WTC11 (cell line): ENCODE measurements at regions not wholly inside any gene's neighbourhood (a gene's known extent, or its start where the extent isn't known, plus 50 kb on each side); places are given as distances from the start of the nearest gene placed in this dataset.

Experiments
- ELF4 ChIP-seq: sonication (generic); formaldehyde crosslinking; IDR thresholded peaks from 2 replicates; pipeline ENCODE4 v1.8.1; 2022; ENCODE audit warnings: low read depth, mild to moderate bottlenecking, moderate library complexity, missing genetic modification reagents
- ETV6 ChIP-seq: sonication (generic); formaldehyde crosslinking; IDR thresholded peaks from 2 replicates; pipeline ENCODE4 v1.8.1; 2022; ENCODE audit warnings: mild to moderate bottlenecking, missing genetic modification reagents
- GABPB1 ChIP-seq: sonication (generic); formaldehyde crosslinking; IDR thresholded peaks from 2 replicates; pipeline ENCODE4 v1.8.1; 2023; ENCODE audit warnings: mild to moderate bottlenecking, missing genetic modification reagents
- KAT7 ChIP-seq: sonication (generic); formaldehyde crosslinking; IDR thresholded peaks from 2 replicates; pipeline ENCODE4 v1.8.1; 2023; ENCODE audit warnings: missing genetic modification reagents, mild to moderate bottlenecking, borderline replicate concordance
- NR3C1 ChIP-seq: sonication (generic); formaldehyde crosslinking; conservative IDR thresholded peaks from 2 replicates; pipeline ENCODE4 v1.8.1; 2023; ENCODE audit warnings: low read depth, mild to moderate bottlenecking, missing genetic modification reagents
- TEAD1 ChIP-seq: sonication (generic); formaldehyde crosslinking; IDR thresholded peaks from 2 replicates; pipeline ENCODE4 v1.8.0; 2022; ENCODE audit warnings: mild to moderate bottlenecking, missing genetic modification reagents
- TF ChIP-seq, protein P1 (sequence below): sonication (generic); formaldehyde crosslinking; IDR thresholded peaks from 2 replicates; pipeline ENCODE4 v1.8.1; 2023; ENCODE audit warnings: mild to moderate bottlenecking, missing genetic modification reagents, moderate library complexity
- TF ChIP-seq, protein P2 (sequence below): fragments of 200-600 bp; IDR thresholded peaks from 2 replicates; pipeline ENCODE4 v1.8.0; 2022; ENCODE audit warnings: antibody characterized with exemption
- TF ChIP-seq, protein P3 (sequence below): sonication (generic); formaldehyde crosslinking; IDR thresholded peaks from 2 replicates; pipeline ENCODE4 v1.8.0; 2022; ENCODE audit warnings: mild to moderate bottlenecking, missing genetic modification reagents
- TF ChIP-seq, protein P4 (sequence below): sonication (generic); formaldehyde crosslinking; IDR thresholded peaks from 2 replicates; pipeline ENCODE4 v1.8.1; 2022; ENCODE audit warnings: low read depth, missing genetic modification reagents, borderline replicate concordance
- TF ChIP-seq, protein P5 (sequence below): sonication (generic); formaldehyde crosslinking; IDR thresholded peaks from 2 replicates; pipeline ENCODE4 v1.8.1; 2023; ENCODE audit warnings: mild to moderate bottlenecking, missing genetic modification reagents, borderline replicate concordance
- TF ChIP-seq, protein P6 (sequence below): sonication (generic); formaldehyde crosslinking; IDR thresholded peaks from 2 replicates; pipeline ENCODE4 v1.8.1; 2022; ENCODE audit warnings: mild to moderate bottlenecking, moderate library complexity, missing genetic modification reagents
- TF ChIP-seq, protein P7 (sequence below): sonication (generic); formaldehyde crosslinking; IDR thresholded peaks from 2 replicates; pipeline ENCODE4 v1.8.0; 2022; ENCODE audit warnings: mild to moderate bottlenecking, missing genetic modification reagents
- TF ChIP-seq, protein P8 (sequence below): sonication (generic); formaldehyde crosslinking; IDR thresholded peaks from 2 replicates; pipeline ENCODE4 v1.8.0; 2022; ENCODE audit warnings: missing genetic modification reagents

DNA sequence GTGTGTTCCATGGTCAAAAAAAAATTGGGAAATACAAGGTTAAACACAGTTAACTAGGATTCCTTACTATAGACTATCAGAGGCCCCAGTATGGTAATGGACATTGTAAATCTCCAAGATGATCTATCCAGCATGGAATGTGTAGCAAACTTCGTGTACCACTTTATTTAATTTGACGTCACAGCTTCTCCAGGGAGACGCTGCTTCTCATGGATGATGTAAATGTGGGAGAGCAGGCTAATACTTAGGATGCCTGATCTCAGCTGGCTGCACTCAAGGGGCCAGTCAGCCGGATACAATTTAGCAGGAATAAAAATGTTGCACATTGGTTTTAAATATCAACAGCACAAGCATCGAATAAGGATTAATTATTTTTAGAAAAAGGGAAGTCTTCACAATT, 111.7 kb upstream of the HPF1 start:
- TF ChIP-seq, protein P1, sequence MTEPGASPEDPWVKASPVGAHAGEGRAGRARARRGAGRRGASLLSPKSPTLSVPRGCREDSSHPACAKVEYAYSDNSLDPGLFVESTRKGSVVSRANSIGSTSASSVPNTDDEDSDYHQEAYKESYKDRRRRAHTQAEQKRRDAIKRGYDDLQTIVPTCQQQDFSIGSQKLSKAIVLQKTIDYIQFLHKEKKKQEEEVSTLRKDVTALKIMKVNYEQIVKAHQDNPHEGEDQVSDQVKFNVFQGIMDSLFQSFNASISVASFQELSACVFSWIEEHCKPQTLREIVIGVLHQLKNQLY (CRISPR knock-in tag), result no peak
- no peak for TF ChIP-seq TEAD1 (CRISPR knock-in tag)
- TF ChIP-seq, protein P2, sequence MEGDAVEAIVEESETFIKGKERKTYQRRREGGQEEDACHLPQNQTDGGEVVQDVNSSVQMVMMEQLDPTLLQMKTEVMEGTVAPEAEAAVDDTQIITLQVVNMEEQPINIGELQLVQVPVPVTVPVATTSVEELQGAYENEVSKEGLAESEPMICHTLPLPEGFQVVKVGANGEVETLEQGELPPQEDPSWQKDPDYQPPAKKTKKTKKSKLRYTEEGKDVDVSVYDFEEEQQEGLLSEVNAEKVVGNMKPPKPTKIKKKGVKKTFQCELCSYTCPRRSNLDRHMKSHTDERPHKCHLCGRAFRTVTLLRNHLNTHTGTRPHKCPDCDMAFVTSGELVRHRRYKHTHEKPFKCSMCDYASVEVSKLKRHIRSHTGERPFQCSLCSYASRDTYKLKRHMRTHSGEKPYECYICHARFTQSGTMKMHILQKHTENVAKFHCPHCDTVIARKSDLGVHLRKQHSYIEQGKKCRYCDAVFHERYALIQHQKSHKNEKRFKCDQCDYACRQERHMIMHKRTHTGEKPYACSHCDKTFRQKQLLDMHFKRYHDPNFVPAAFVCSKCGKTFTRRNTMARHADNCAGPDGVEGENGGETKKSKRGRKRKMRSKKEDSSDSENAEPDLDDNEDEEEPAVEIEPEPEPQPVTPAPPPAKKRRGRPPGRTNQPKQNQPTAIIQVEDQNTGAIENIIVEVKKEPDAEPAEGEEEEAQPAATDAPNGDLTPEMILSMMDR, result no peak
- TF ChIP-seq ELF4 (CRISPR knock-in tag), result no peak
- TF ChIP-seq NR3C1 (CRISPR knock-in tag), result no peak
- no peak for TF ChIP-seq KAT7 (CRISPR knock-in tag)
- TF ChIP-seq, protein P3, sequence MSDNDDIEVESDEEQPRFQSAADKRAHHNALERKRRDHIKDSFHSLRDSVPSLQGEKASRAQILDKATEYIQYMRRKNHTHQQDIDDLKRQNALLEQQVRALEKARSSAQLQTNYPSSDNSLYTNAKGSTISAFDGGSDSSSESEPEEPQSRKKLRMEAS (CRISPR knock-in tag), result no peak
- TF ChIP-seq, protein P4, sequence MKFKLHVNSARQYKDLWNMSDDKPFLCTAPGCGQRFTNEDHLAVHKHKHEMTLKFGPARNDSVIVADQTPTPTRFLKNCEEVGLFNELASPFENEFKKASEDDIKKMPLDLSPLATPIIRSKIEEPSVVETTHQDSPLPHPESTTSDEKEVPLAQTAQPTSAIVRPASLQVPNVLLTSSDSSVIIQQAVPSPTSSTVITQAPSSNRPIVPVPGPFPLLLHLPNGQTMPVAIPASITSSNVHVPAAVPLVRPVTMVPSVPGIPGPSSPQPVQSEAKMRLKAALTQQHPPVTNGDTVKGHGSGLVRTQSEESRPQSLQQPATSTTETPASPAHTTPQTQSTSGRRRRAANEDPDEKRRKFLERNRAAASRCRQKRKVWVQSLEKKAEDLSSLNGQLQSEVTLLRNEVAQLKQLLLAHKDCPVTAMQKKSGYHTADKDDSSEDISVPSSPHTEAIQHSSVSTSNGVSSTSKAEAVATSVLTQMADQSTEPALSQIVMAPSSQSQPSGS (CRISPR knock-in tag), result no peak
- TF ChIP-seq, protein P5, sequence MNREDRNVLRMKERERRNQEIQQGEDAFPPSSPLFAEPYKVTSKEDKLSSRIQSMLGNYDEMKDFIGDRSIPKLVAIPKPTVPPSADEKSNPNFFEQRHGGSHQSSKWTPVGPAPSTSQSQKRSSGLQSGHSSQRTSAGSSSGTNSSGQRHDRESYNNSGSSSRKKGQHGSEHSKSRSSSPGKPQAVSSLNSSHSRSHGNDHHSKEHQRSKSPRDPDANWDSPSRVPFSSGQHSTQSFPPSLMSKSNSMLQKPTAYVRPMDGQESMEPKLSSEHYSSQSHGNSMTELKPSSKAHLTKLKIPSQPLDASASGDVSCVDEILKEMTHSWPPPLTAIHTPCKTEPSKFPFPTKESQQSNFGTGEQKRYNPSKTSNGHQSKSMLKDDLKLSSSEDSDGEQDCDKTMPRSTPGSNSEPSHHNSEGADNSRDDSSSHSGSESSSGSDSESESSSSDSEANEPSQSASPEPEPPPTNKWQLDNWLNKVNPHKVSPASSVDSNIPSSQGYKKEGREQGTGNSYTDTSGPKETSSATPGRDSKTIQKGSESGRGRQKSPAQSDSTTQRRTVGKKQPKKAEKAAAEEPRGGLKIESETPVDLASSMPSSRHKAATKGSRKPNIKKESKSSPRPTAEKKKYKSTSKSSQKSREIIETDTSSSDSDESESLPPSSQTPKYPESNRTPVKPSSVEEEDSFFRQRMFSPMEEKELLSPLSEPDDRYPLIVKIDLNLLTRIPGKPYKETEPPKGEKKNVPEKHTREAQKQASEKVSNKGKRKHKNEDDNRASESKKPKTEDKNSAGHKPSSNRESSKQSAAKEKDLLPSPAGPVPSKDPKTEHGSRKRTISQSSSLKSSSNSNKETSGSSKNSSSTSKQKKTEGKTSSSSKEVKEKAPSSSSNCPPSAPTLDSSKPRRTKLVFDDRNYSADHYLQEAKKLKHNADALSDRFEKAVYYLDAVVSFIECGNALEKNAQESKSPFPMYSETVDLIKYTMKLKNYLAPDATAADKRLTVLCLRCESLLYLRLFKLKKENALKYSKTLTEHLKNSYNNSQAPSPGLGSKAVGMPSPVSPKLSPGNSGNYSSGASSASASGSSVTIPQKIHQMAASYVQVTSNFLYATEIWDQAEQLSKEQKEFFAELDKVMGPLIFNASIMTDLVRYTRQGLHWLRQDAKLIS (CRISPR knock-in tag), result no peak
- TF ChIP-seq, protein P6, sequence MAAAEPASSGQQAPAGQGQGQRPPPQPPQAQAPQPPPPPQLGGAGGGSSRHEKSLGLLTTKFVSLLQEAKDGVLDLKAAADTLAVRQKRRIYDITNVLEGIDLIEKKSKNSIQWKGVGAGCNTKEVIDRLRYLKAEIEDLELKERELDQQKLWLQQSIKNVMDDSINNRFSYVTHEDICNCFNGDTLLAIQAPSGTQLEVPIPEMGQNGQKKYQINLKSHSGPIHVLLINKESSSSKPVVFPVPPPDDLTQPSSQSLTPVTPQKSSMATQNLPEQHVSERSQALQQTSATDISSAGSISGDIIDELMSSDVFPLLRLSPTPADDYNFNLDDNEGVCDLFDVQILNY (CRISPR knock-in tag), result no peak
- TF ChIP-seq GABPB1 (CRISPR knock-in tag), result no peak
- TF ChIP-seq ETV6 (CRISPR knock-in tag), result no peak
- TF ChIP-seq, protein P7, sequence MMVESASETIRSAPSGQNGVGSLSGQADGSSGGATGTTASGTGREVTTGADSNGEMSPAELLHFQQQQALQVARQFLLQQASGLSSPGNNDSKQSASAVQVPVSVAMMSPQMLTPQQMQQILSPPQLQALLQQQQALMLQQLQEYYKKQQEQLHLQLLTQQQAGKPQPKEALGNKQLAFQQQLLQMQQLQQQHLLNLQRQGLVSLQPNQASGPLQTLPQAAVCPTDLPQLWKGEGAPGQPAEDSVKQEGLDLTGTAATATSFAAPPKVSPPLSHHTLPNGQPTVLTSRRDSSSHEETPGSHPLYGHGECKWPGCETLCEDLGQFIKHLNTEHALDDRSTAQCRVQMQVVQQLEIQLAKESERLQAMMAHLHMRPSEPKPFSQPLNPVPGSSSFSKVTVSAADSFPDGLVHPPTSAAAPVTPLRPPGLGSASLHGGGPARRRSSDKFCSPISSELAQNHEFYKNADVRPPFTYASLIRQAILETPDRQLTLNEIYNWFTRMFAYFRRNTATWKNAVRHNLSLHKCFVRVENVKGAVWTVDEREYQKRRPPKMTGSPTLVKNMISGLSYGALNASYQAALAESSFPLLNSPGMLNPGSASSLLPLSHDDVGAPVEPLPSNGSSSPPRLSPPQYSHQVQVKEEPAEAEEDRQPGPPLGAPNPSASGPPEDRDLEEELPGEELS, result no peak
- TF ChIP-seq, protein P8, sequence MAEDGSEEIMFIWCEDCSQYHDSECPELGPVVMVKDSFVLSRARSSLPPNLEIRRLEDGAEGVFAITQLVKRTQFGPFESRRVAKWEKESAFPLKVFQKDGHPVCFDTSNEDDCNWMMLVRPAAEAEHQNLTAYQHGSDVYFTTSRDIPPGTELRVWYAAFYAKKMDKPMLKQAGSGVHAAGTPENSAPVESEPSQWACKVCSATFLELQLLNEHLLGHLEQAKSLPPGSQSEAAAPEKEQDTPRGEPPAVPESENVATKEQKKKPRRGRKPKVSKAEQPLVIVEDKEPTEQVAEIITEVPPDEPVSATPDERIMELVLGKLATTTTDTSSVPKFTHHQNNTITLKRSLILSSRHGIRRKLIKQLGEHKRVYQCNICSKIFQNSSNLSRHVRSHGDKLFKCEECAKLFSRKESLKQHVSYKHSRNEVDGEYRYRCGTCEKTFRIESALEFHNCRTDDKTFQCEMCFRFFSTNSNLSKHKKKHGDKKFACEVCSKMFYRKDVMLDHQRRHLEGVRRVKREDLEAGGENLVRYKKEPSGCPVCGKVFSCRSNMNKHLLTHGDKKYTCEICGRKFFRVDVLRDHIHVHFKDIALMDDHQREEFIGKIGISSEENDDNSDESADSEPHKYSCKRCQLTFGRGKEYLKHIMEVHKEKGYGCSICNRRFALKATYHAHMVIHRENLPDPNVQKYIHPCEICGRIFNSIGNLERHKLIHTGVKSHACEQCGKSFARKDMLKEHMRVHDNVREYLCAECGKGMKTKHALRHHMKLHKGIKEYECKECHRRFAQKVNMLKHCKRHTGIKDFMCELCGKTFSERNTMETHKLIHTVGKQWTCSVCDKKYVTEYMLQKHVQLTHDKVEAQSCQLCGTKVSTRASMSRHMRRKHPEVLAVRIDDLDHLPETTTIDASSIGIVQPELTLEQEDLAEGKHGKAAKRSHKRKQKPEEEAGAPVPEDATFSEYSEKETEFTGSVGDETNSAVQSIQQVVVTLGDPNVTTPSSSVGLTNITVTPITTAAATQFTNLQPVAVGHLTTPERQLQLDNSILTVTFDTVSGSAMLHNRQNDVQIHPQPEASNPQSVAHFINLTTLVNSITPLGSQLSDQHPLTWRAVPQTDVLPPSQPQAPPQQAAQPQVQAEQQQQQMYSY (CRISPR knock-in tag), result no peak
